ENCODE measurements at regions not wholly inside any gene's neighbourhood (a gene's known extent, or its start where the extent isn't known, plus 50 kb on each side); places are given as distances from the start of the nearest gene placed in this dataset.

GRCh38 chr10:43963793-43964425, 315.2 kb upstream of the ZNF32 start:
- TF ChIP-seq CTCF (conservative IDR thresholded peaks at IDR 0.05) (no peak), ZFX (IDR thresholded peaks at IDR 0.05) (no peak)
